ENCODE measurements at regions not wholly inside any gene's neighbourhood (a gene's known extent, or its start where the extent isn't known, plus 50 kb on each side); places are given as distances from the start of the nearest gene placed in this dataset.

DNA sequence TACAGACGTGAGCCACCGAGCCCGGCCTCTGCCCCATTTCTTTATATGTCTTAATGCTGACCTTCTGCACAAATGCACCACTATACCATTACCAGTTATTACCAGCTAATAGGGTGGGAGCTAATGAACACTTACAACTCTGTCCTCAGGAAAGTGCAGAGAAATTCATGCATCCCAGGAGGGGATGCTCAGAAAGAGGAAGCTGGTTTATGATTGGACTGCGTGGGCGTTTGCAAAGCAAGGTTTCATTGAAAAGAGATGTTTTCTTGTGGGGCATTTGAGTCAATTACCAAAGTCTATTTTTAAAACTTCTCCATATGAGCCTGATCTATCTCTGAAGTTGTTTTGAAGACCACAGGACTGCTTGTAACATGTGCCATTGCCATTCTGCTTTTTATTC is 417.7 kb upstream of the CELF2 start:
- ChIA-PET CTCF (no interaction called here), POLR2A (ENCODE audit: unreplicated experiment) (no interaction called here)
- no peak overlapping the region for H3K56ac ChIP-seq (ENCODE audit: extremely low read depth, insufficient read depth, low read length)
- no peak overlapping the region for H2AFZ ChIP-seq (replicated peaks; ENCODE audit: low read length, poor library complexity)
- H2BK120ac ChIP-seq (ENCODE audit: low read depth, low read length) = no peak overlapping the region
- H3K27me3 ChIP-seq (ENCODE audit: control insufficient read depth, insufficient read depth, low read length) = no peaks in the 10 kb centered on the region
- no peak overlapping the region for H2AK5ac ChIP-seq (ENCODE audit: low read depth, low read length)
- no peaks in the 10 kb centered on the region for H3K9me1 ChIP-seq (ENCODE audit: insufficient read depth, low read length)
- no peak overlapping the region for H3K27ac ChIP-seq (ENCODE audit: insufficient read depth, low read length)
- H3K9me3 ChIP-seq (ENCODE audit: control insufficient read depth, insufficient read depth, low read length) = no peaks in the 10 kb centered on the region
- DNase-seq (no peak), ATAC-seq (ENCODE audit: low read depth) (no peak)
- no peaks in the 10 kb centered on the region for H3K79me1 ChIP-seq (ENCODE audit: low read depth in 1 of 2, low read length in 2 of 2)
- H4K8ac ChIP-seq (ENCODE audit: low read depth in 2 of 2, low read length in 2 of 2) = no peak overlapping the region
- in situ Hi-C loops (cut with MboI; ENCODE audit: low sequenced_read_pairs) (no loop called here), dilution Hi-C loops (cut with HindIII; ENCODE audit: low sequenced_read_pairs, unreplicated experiment) (no loop called here), intact Hi-C loops (cut with micrococcal nuclease) (no loop called here)
- TF ChIP-seq CEBPB (IDR thresholded peaks at IDR 0.05; ENCODE audit: low read depth, low read length) (no peak), POLR2A (IDR thresholded peaks at IDR 0.05; ENCODE audit: low read depth, low read length) (no peak)
- H2AK9ac ChIP-seq (replicated peaks; ENCODE audit: low read depth, low read length, poor library complexity) = no peak overlapping the region
- H3K23ac ChIP-seq (ENCODE audit: low read depth, low read length) = no peak overlapping the region
- H3K4me1 ChIP-seq (ENCODE audit: control insufficient read depth, insufficient read depth, low read length) = no peaks in the 10 kb centered on the region
- H2BK20ac ChIP-seq (ENCODE audit: low read depth, low read length) = no peak overlapping the region
- no peak overlapping the region for H3K9ac ChIP-seq (ENCODE audit: low read depth, low read length)
- H4K91ac ChIP-seq (ENCODE audit: insufficient read depth, low read depth, low read length) = no peak overlapping the region
- no peak overlapping the region for H4K5ac ChIP-seq (ENCODE audit: low read depth, low read length)
- H2BK15ac ChIP-seq (ENCODE audit: low read depth, low read length) = no peak overlapping the region
- H3K4me2 ChIP-seq (ENCODE audit: low read depth, low read length) = no peak overlapping the region
- no peaks in the 10 kb centered on the region for H4K20me1 ChIP-seq (ENCODE audit: insufficient read depth, low read length)
- H3K4me3 ChIP-seq (ENCODE audit: insufficient read depth, low read depth, low read length) = no peak overlapping the region
- H3K4ac ChIP-seq (ENCODE audit: low read depth, low read length) = no peak overlapping the region
- H2BK5ac ChIP-seq (ENCODE audit: low read depth, low read length, poor library complexity, severe bottlenecking) = no peak overlapping the region
- BruUV-seq (replicated peaks) = no TSS peak
- H3K36me3 ChIP-seq (ENCODE audit: control insufficient read depth, insufficient read depth, low read length) = no peaks in the 10 kb centered on the region
- WGBS, 2 experiments (ENCODE audit: extremely low coverage in 2 of 2, insufficient read length in 1 of 2) = no CpG with 5 or more reads among the region's 5 CpGs
- no peak overlapping the region for H3K18ac ChIP-seq (ENCODE audit: low read depth, low read length)
- H3K14ac ChIP-seq (replicated peaks; ENCODE audit: low read depth, low read length) = no peak overlapping the region

Data from IMR-90 (cell line).